ENCODE measurements at regions not wholly inside any gene's neighbourhood (a gene's known extent, or its start where the extent isn't known, plus 50 kb on each side); places are given as distances from the start of the nearest gene placed in this dataset.

GRCh38 chr16:80305410-80305809 lies 235.4 kb upstream of the DYNLRB2 start:
- Histone ChIP-seq H4K20me1 (ENCODE audit: control insufficient read depth, insufficient read depth, low read depth, low read length) (no peaks in the 10 kb centered on the region), H3K79me2 (ENCODE audit: control insufficient read depth, low read length) (no peaks in the 10 kb centered on the region), H3F3A (ENCODE audit: control insufficient read depth, insufficient read depth) (no peaks in the 10 kb centered on the region), H3K4me2 (ENCODE audit: low read length) (no peak overlapping the region), H3K9me2 (replicated peaks; ENCODE audit: control insufficient read depth, low read length) (no peaks in the 10 kb centered on the region), H3K9me3 (ENCODE audit: control insufficient read depth, insufficient read depth, low read length) (no peaks in the 10 kb centered on the region), H3K4me3 (ENCODE audit: low read length) (no peak overlapping the region), H3K27me3 (ENCODE audit: control insufficient read depth, low read length) (no peaks in the 10 kb centered on the region), H3K36me3 (ENCODE audit: control insufficient read depth, low read length) (no peaks in the 10 kb centered on the region), H3K4me1 (ENCODE audit: control insufficient read depth, low read length) (no peaks in the 10 kb centered on the region), H3K27ac (ENCODE audit: low read depth, low read length) (no peak overlapping the region)
- TF ChIP-seq CTCF (IDR thresholded peaks at IDR 0.05; ENCODE audit: low read depth, low read length, poor library complexity, severe bottlenecking) (no peak), EZH2phosphoT487 (IDR thresholded peaks at IDR 0.05; ENCODE audit: borderline replicate concordance, low read length) (no peak)

GRCh38 chr16:80303691-80304090 lies 237.1 kb upstream of the DYNLRB2 start:
- H3F3A ChIP-seq (ENCODE audit: control insufficient read depth, insufficient read depth): no peaks in the 10 kb centered on the region
- no peaks in the 10 kb centered on the region for H3K79me2 ChIP-seq (ENCODE audit: control insufficient read depth, low read length)
- TF ChIP-seq CTCF (IDR thresholded peaks at IDR 0.05; ENCODE audit: low read depth, low read length, poor library complexity, severe bottlenecking) (no peak), EZH2phosphoT487 (IDR thresholded peaks at IDR 0.05; ENCODE audit: borderline replicate concordance, low read length) (no peak)
- no peaks in the 10 kb centered on the region for H4K20me1 ChIP-seq (ENCODE audit: control insufficient read depth, insufficient read depth, low read depth, low read length)
- H3K4me2 ChIP-seq (ENCODE audit: low read length): no peak overlapping the region
- H3K9me3 ChIP-seq (ENCODE audit: control insufficient read depth, insufficient read depth, low read length): no peaks in the 10 kb centered on the region
- no peaks in the 10 kb centered on the region for H3K27me3 ChIP-seq (ENCODE audit: control insufficient read depth, low read length)
- H3K9me2 ChIP-seq (replicated peaks; ENCODE audit: control insufficient read depth, low read length): no peaks in the 10 kb centered on the region
- H3K4me1 ChIP-seq (ENCODE audit: control insufficient read depth, low read length): no peaks in the 10 kb centered on the region
- H3K27ac ChIP-seq (ENCODE audit: low read depth, low read length): no peak overlapping the region
- no peak overlapping the region for H3K4me3 ChIP-seq (ENCODE audit: low read length)
- no peaks in the 10 kb centered on the region for H3K36me3 ChIP-seq (ENCODE audit: control insufficient read depth, low read length)

GRCh38 chr16:80300876-80301275 lies 239.9 kb upstream of the DYNLRB2 start:
- no peaks in the 10 kb centered on the region for H3K9me3 ChIP-seq (ENCODE audit: control insufficient read depth, insufficient read depth, low read length)
- H3K36me3 ChIP-seq (ENCODE audit: control insufficient read depth, low read length): no peaks in the 10 kb centered on the region
- H3K4me1 ChIP-seq (ENCODE audit: control insufficient read depth, low read length): no peaks in the 10 kb centered on the region
- H3K79me2 ChIP-seq (ENCODE audit: control insufficient read depth, low read length): no peaks in the 10 kb centered on the region
- no peaks in the 10 kb centered on the region for H4K20me1 ChIP-seq (ENCODE audit: control insufficient read depth, insufficient read depth, low read depth, low read length)
- no peak overlapping the region for H3K4me3 ChIP-seq (ENCODE audit: low read length)
- TF ChIP-seq EZH2phosphoT487 (IDR thresholded peaks at IDR 0.05; ENCODE audit: borderline replicate concordance, low read length) (no peak), CTCF (IDR thresholded peaks at IDR 0.05; ENCODE audit: low read depth, low read length, poor library complexity, severe bottlenecking) (no peak)
- no peak overlapping the region for H3K4me2 ChIP-seq (ENCODE audit: low read length)
- no peaks in the 10 kb centered on the region; the same call in 1 of the 2 replicates for H3K9me2 ChIP-seq (replicated peaks; ENCODE audit: control insufficient read depth, low read length)
- no peaks in the 10 kb centered on the region for H3F3A ChIP-seq (ENCODE audit: control insufficient read depth, insufficient read depth)
- no peaks in the 10 kb centered on the region for H3K27me3 ChIP-seq (ENCODE audit: control insufficient read depth, low read length)
- no peak overlapping the region for H3K27ac ChIP-seq (ENCODE audit: low read depth, low read length)

GRCh38 chr16:80300456-80300855 lies 240.3 kb upstream of the DYNLRB2 start:
- TF ChIP-seq EZH2phosphoT487 (IDR thresholded peaks at IDR 0.05; ENCODE audit: borderline replicate concordance, low read length) (no peak), CTCF (IDR thresholded peaks at IDR 0.05; ENCODE audit: low read depth, low read length, poor library complexity, severe bottlenecking) (no peak)
- H3K27ac ChIP-seq (ENCODE audit: low read depth, low read length): no peak overlapping the region
- H3F3A ChIP-seq (ENCODE audit: control insufficient read depth, insufficient read depth): no peaks in the 10 kb centered on the region
- no peaks in the 10 kb centered on the region for H3K9me3 ChIP-seq (ENCODE audit: control insufficient read depth, insufficient read depth, low read length)
- no peaks in the 10 kb centered on the region for H3K27me3 ChIP-seq (ENCODE audit: control insufficient read depth, low read length)
- no peak overlapping the region for H3K4me3 ChIP-seq (ENCODE audit: low read length)
- no peaks in the 10 kb centered on the region; the same call in 1 of the 2 replicates for H3K9me2 ChIP-seq (replicated peaks; ENCODE audit: control insufficient read depth, low read length)
- no peaks in the 10 kb centered on the region for H3K4me1 ChIP-seq (ENCODE audit: control insufficient read depth, low read length)
- no peaks in the 10 kb centered on the region for H3K79me2 ChIP-seq (ENCODE audit: control insufficient read depth, low read length)
- no peaks in the 10 kb centered on the region for H4K20me1 ChIP-seq (ENCODE audit: control insufficient read depth, insufficient read depth, low read depth, low read length)
- H3K4me2 ChIP-seq (ENCODE audit: low read length): no peak overlapping the region
- no peaks in the 10 kb centered on the region for H3K36me3 ChIP-seq (ENCODE audit: control insufficient read depth, low read length)

All from DOHH2 (cell line).